SK-N-SH (cell line): ENCODE measurements at regions not wholly inside any gene's neighbourhood (a gene's known extent, or its start where the extent isn't known, plus 50 kb on each side); places are given as distances from the start of the nearest gene placed in this dataset.

ENCODE experiments used
- CTCF ChIP-seq: fragments of 200-600 bp; sonication (generic); IDR thresholded peaks from 2 replicates; pipeline ENCODE4 v1.6.1; 2017; ENCODE audit warnings: antibody characterized with exemption, mild to moderate bottlenecking, moderate library complexity
- EP300 ChIP-seq, 2 experiments: IDR thresholded peaks; 2 replicates each; pipeline versions ENCODE4 v1.4.0 to v1.6.1; 2012; ENCODE audit warnings: borderline replicate concordance in 1 of 2, low read depth in 1 of 2, low read length in 1 of 2
- FOSL2 ChIP-seq: IDR thresholded peaks from 2 replicates; pipeline ENCODE4 v1.4.0; 2012; ENCODE audit warnings: low read depth, mild to moderate bottlenecking, moderate library complexity, borderline replicate concordance
- JUND ChIP-seq: IDR thresholded peaks from 2 replicates; pipeline ENCODE4 v1.4.0; 2012
- NFIC ChIP-seq: IDR thresholded peaks from 2 replicates; pipeline ENCODE4 v1.4.0; 2012; ENCODE audit warnings: borderline replicate concordance
- POLR2AphosphoS5 ChIP-seq: IDR thresholded peaks from 2 replicates; pipeline ENCODE4 v1.6.1; 2012; ENCODE audit warnings: low read depth, low read length
- RAD21 ChIP-seq: IDR thresholded peaks from 2 replicates; pipeline ENCODE4 v1.6.1; 2012; ENCODE audit warnings: mild to moderate bottlenecking, low read length
- RFX5 ChIP-seq: IDR thresholded peaks from 2 replicates; pipeline ENCODE4 v1.6.1; 2012; ENCODE audit warnings: mild to moderate bottlenecking, improper control_type of control experiment, low read length
- SIN3A ChIP-seq: IDR thresholded peaks from 2 replicates; pipeline ENCODE4 v1.6.1; 2012; ENCODE audit warnings: low read depth, mild to moderate bottlenecking, low read length, moderate library complexity, borderline replicate concordance
- TEAD4 ChIP-seq: IDR thresholded peaks from 2 replicates; pipeline ENCODE4 v1.4.0; 2012; ENCODE audit warnings: mild to moderate bottlenecking, borderline replicate concordance; ENCODE audit not compliant: insufficient read depth
- USF2 ChIP-seq: fragments of 150-350 bp; IDR thresholded peaks from 2 replicates; pipeline ENCODE4 v1.6.1; 2017; ENCODE audit warnings: antibody characterized with exemption, low read length, low read depth, borderline replicate concordance

- TF ChIP-seq POLR2AphosphoS5 = no peak
- TF ChIP-seq FOSL2 = no peak
- no peak for TF ChIP-seq CTCF
- no peak for TF ChIP-seq NFIC
- no peak for TF ChIP-seq RFX5
- TF ChIP-seq JUND = no peak
- TF ChIP-seq RAD21 = no peak
- no peak for TF ChIP-seq TEAD4
- TF ChIP-seq EP300 (IDR thresholded peaks at IDR 0.05; ENCODE audit: borderline replicate concordance in 1 of 2, low read depth in 1 of 2, low read length in 1 of 2) = no peak
- TF ChIP-seq USF2 = no peak
- no peak for TF ChIP-seq SIN3A
Measured at GRCh38 chr11:129302386-129303101, 73.1 kb upstream of the BARX2 start.
